Keratinocyte (primary cell): ENCODE measurements at regions not wholly inside any gene's neighbourhood (a gene's known extent, or its start where the extent isn't known, plus 50 kb on each side); places are given as distances from the start of the nearest gene placed in this dataset.

Source experiments
- DNase-seq: peaks from one replicate; pipeline ENCODE4 v3.0.0-alpha.2; 2011; ENCODE audit warnings: low read depth, missing footprints, low spot score
- FAIRE-seq: peaks from 2 replicates; lab custom pipeline; 2011; peaks lifted over from hg19 to GRCh38; lab: Jason Lieb, UNC
- H2AFZ ChIP-seq: 2 replicates; pipeline ENCODE4 v1.6.0; 2012; ENCODE audit warnings: low read length, control low read depth, inconsistent platforms; ENCODE audit not compliant: control insufficient read depth
- H3K27ac ChIP-seq: 2 replicates; pipeline ENCODE4 v1.5.1; 2011; ENCODE audit warnings: low read length; ENCODE audit not compliant: control insufficient read depth, insufficient read depth
- H3K27me3 ChIP-seq: 3 replicates; pipeline ENCODE4 v1.6.0; 2011; ENCODE audit warnings: low read length; ENCODE audit not compliant: control insufficient read depth, insufficient read depth; ENCODE audit errors: extremely low read depth
- H3K36me3 ChIP-seq, 2 experiments: 2 replicates in 1 of 2; 3 replicates in 1 of 2; pipeline ENCODE4 v1.5.1; 2011; ENCODE audit warnings: low read length in 2 of 2, mild to moderate bottlenecking in 1 of 2; ENCODE audit not compliant: control insufficient read depth in 2 of 2, insufficient read depth in 2 of 2; ENCODE audit errors: extremely low read depth in 1 of 2
- H3K4me1 ChIP-seq: 3 replicates; pipeline ENCODE4 v1.5.1; 2011; ENCODE audit warnings: low read length; ENCODE audit not compliant: control insufficient read depth, insufficient read depth; ENCODE audit errors: extremely low read depth
- H3K4me2 ChIP-seq: 3 replicates; pipeline ENCODE4 v1.6.0; 2011; ENCODE audit warnings: low read depth, low read length; ENCODE audit not compliant: control insufficient read depth, insufficient read depth; ENCODE audit errors: extremely low read depth
- H3K4me3 ChIP-seq, 3 experiments: fragments of 200-600 bp in 1 of 3; sonication (generic) in 1 of 3; 2 replicates in 2 of 3; 3 replicates in 1 of 3; pipeline ENCODE4 v1.5.1; 2011 to 2016; ENCODE audit warnings: low read length in 3 of 3, mild to moderate bottlenecking in 3 of 3, control low read depth in 2 of 3, inconsistent platforms in 1 of 3, low read depth in 1 of 3, mixed read lengths in 1 of 3, mixed run types in 1 of 3, moderate library complexity in 1 of 3; ENCODE audit not compliant: control insufficient read depth in 2 of 3, insufficient read depth in 2 of 3; ENCODE audit errors: extremely low read depth in 1 of 3
- H3K79me2 ChIP-seq: 2 replicates; pipeline ENCODE4 v1.6.0; 2012; ENCODE audit warnings: low read length; ENCODE audit not compliant: control insufficient read depth, insufficient read depth
- H3K9ac ChIP-seq: 3 replicates; pipeline ENCODE4 v1.6.0; 2011; ENCODE audit warnings: low read length; ENCODE audit not compliant: control insufficient read depth, insufficient read depth; ENCODE audit errors: extremely low read depth
- H3K9me1 ChIP-seq: 3 replicates; pipeline ENCODE4 v1.6.0; 2011; ENCODE audit warnings: low read length; ENCODE audit not compliant: control insufficient read depth, insufficient read depth; ENCODE audit errors: extremely low read depth
- H3K9me3 ChIP-seq: 2 replicates; pipeline ENCODE4 v1.5.1; 2012; ENCODE audit warnings: low read depth, low read length; ENCODE audit not compliant: control insufficient read depth
- H4K20me1 ChIP-seq: 3 replicates; pipeline ENCODE4 v1.6.0; 2011; ENCODE audit warnings: low read length; ENCODE audit not compliant: control insufficient read depth, insufficient read depth; ENCODE audit errors: extremely low read depth
- CTCF ChIP-seq, 3 experiments: IDR thresholded peaks in 1 of 3; conservative IDR thresholded peaks in 1 of 3; optimal IDR thresholded peaks in 1 of 3; 2 replicates in 2 of 3; 3 replicates in 1 of 3; pipeline versions ENCODE3 to v1.5.1; 2011; ENCODE audit warnings: low read length in 3 of 3, mild to moderate bottlenecking in 3 of 3, moderate library complexity in 2 of 3, control low read depth in 1 of 3, inconsistent platforms in 1 of 3; ENCODE audit not compliant: insufficient read depth in 2 of 3; ENCODE audit errors: extremely low read depth in 1 of 3
- EZH2 ChIP-seq: IDR thresholded peaks from one replicate; pipeline ENCODE4 v1.6.1; 2012; ENCODE audit warnings: inconsistent platforms, mild to moderate bottlenecking, low read length, moderate library complexity
- dilution Hi-C: fragments of 300-500 bp; cut with MboI; formaldehyde crosslinking; loops from one replicate; pipeline ENCODE4 v1.7.0; 2020; ENCODE audit warnings: low sequenced_read_pairs; ENCODE audit not compliant: extremely low pct_ligation_motif_present

GRCh38 chr3:139258276-139258675 lies 85.5 kb upstream of the MRPS22 start:
- DNase-seq (no peak), FAIRE-seq (no peak)
- no peaks in the 10 kb centered on the region for H3K79me2 ChIP-seq
- H3K27ac ChIP-seq: no peak overlapping the region
- H3K4me1 ChIP-seq: no peaks in the 10 kb centered on the region
- H2AFZ ChIP-seq: no peak overlapping the region
- no peak overlapping the region for H3K4me3 ChIP-seq
- dilution Hi-C loops: no loop called here
- no peak for TF ChIP-seq CTCF (optimal IDR thresholded peaks at IDR 0.05 in 1 of 3, IDR thresholded peaks at IDR 0.05 in 1 of 3, conservative IDR thresholded peaks at IDR 0.05 in 1 of 3; ENCODE audit: extremely low read depth in 1 of 3, insufficient read depth in 2 of 3, low read length in 3 of 3)
- no peak for TF ChIP-seq EZH2
- no peaks in the 10 kb centered on the region for H3K9me3 ChIP-seq
- H3K36me3 ChIP-seq: no peaks in the 10 kb centered on the region
- no peaks in the 10 kb centered on the region for H3K9me1 ChIP-seq
- peaks cover 14% of the 10 kb centered on the region for H3K27me3 ChIP-seq
- H3K4me2 ChIP-seq: no peak overlapping the region
- no peak overlapping the region for H3K9ac ChIP-seq
- H4K20me1 ChIP-seq: no peaks in the 10 kb centered on the region

GRCh38 chr3:139259398-139259797 lies 84.4 kb upstream of the MRPS22 start:
- Histone ChIP-seq H3K79me2 (no peaks in the 10 kb centered on the region), H3K9ac (no peak overlapping the region), H3K4me2 (no peak overlapping the region), H3K9me3 (no peaks in the 10 kb centered on the region), H2AFZ (no peak overlapping the region), H3K27ac (no peak overlapping the region), H3K4me1 (no peaks in the 10 kb centered on the region), H3K27me3 (peaks cover 10% of the 10 kb centered on the region), H3K9me1 (no peaks in the 10 kb centered on the region), H3K4me3 (no peak overlapping the region), H3K36me3 (no peaks in the 10 kb centered on the region), H4K20me1 (no peaks in the 10 kb centered on the region)
- dilution Hi-C loops: no loop called here
- FAIRE-seq (no peak), DNase-seq (no peak)
- TF ChIP-seq CTCF (optimal IDR thresholded peaks at IDR 0.05 in 1 of 3, IDR thresholded peaks at IDR 0.05 in 1 of 3, conservative IDR thresholded peaks at IDR 0.05 in 1 of 3; ENCODE audit: extremely low read depth in 1 of 3, insufficient read depth in 2 of 3, low read length in 3 of 3): no peak
- no peak for TF ChIP-seq EZH2
